SK-N-SH (cell line): ENCODE measurements at regions not wholly inside any gene's neighbourhood (a gene's known extent, or its start where the extent isn't known, plus 50 kb on each side); places are given as distances from the start of the nearest gene placed in this dataset.

Experiments used
- CHD2 ChIP-seq: fragments of 150-350 bp; IDR thresholded peaks from 2 replicates; pipeline ENCODE4 v1.6.1; 2018; ENCODE audit warnings: low read length; ENCODE audit not compliant: partially characterized antibody
- ELF1 ChIP-seq: IDR thresholded peaks from 2 replicates; pipeline ENCODE4 v1.4.0; 2012
- EP300 ChIP-seq, 2 experiments: IDR thresholded peaks; 2 replicates each; pipeline versions ENCODE4 v1.4.0 to v1.6.1; 2012; ENCODE audit warnings: borderline replicate concordance in 1 of 2, low read depth in 1 of 2, low read length in 1 of 2
- EZH2phosphoT487 ChIP-seq: fragments of 200-600 bp; sonication (generic); IDR thresholded peaks from 2 replicates; pipeline ENCODE4 v1.6.1; 2017; ENCODE audit warnings: low read depth, mixed run types, mild to moderate bottlenecking, antibody characterized with exemption, moderate library complexity, borderline replicate concordance
- FOXM1 ChIP-seq: IDR thresholded peaks from 2 replicates; pipeline ENCODE4 v1.4.0; 2012; ENCODE audit warnings: low read depth, mild to moderate bottlenecking
- GABPA ChIP-seq: IDR thresholded peaks from 2 replicates; pipeline ENCODE4 v1.4.0; 2012; ENCODE audit warnings: low read depth, mild to moderate bottlenecking
- JUND ChIP-seq: IDR thresholded peaks from 2 replicates; pipeline ENCODE4 v1.4.0; 2012
- MXI1 ChIP-seq: IDR thresholded peaks from 2 replicates; pipeline ENCODE4 v1.6.1; 2012; ENCODE audit warnings: mild to moderate bottlenecking, low read depth, low read length, improper control_type of control experiment
- NRF1 ChIP-seq: IDR thresholded peaks from 2 replicates; pipeline ENCODE4 v1.6.1; 2012; ENCODE audit warnings: low read depth, mild to moderate bottlenecking, low read length
- POLR2AphosphoS5 ChIP-seq: IDR thresholded peaks from 2 replicates; pipeline ENCODE4 v1.6.1; 2012; ENCODE audit warnings: low read depth, low read length
- RFX5 ChIP-seq: IDR thresholded peaks from 2 replicates; pipeline ENCODE4 v1.6.1; 2012; ENCODE audit warnings: mild to moderate bottlenecking, improper control_type of control experiment, low read length
- USF2 ChIP-seq: fragments of 150-350 bp; IDR thresholded peaks from 2 replicates; pipeline ENCODE4 v1.6.1; 2017; ENCODE audit warnings: antibody characterized with exemption, low read length, low read depth, borderline replicate concordance
- TF ChIP-seq, protein P1 (sequence below): fragments of 200-600 bp; sonication (generic); IDR thresholded peaks from 2 replicates; pipeline ENCODE4 v1.6.1; 2017; ENCODE audit warnings: antibody characterized with exemption, mild to moderate bottlenecking, moderate library complexity

- TF ChIP-seq EP300 (IDR thresholded peaks at IDR 0.05; ENCODE audit: borderline replicate concordance in 1 of 2, low read depth in 1 of 2, low read length in 1 of 2) = no peak
- no peak for TF ChIP-seq POLR2AphosphoS5
- TF ChIP-seq JUND = no peak
- no peak for TF ChIP-seq GABPA
- TF ChIP-seq, protein P1, sequence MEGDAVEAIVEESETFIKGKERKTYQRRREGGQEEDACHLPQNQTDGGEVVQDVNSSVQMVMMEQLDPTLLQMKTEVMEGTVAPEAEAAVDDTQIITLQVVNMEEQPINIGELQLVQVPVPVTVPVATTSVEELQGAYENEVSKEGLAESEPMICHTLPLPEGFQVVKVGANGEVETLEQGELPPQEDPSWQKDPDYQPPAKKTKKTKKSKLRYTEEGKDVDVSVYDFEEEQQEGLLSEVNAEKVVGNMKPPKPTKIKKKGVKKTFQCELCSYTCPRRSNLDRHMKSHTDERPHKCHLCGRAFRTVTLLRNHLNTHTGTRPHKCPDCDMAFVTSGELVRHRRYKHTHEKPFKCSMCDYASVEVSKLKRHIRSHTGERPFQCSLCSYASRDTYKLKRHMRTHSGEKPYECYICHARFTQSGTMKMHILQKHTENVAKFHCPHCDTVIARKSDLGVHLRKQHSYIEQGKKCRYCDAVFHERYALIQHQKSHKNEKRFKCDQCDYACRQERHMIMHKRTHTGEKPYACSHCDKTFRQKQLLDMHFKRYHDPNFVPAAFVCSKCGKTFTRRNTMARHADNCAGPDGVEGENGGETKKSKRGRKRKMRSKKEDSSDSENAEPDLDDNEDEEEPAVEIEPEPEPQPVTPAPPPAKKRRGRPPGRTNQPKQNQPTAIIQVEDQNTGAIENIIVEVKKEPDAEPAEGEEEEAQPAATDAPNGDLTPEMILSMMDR = no peak
- no peak for TF ChIP-seq NRF1
- TF ChIP-seq ELF1 = no peak
- no peak for TF ChIP-seq USF2
- TF ChIP-seq CHD2 = no peak
- no peak for TF ChIP-seq MXI1
- no peak for TF ChIP-seq FOXM1
- no peak for TF ChIP-seq EZH2phosphoT487
- no peak for TF ChIP-seq RFX5
Observed at GRCh38 chr13:62158520-62158919, 742.9 kb upstream of the PCDH20 start.
